Astrocyte of the spinal cord (primary cell): ENCODE measurements at regions not wholly inside any gene's neighbourhood (a gene's known extent, or its start where the extent isn't known, plus 50 kb on each side); places are given as distances from the start of the nearest gene placed in this dataset.

ENCODE experiments used
- DNase-seq: peaks from one replicate; pipeline ENCODE4 v3.0.0; 2011; ENCODE audit warnings: low read depth, low spot score
- H3K4me3 ChIP-seq: 2 replicates; pipeline ENCODE4 v1.5.1; 2011; ENCODE audit warnings: low read depth, mild to moderate bottlenecking, low read length, moderate library complexity
- in situ Hi-C: cut with HindIII; loops from 2 replicates; pipeline ENCODE4 v1.10.0; 2017; ENCODE audit warnings: low sequenced_read_pairs
- TF ChIP-seq, protein P1 (sequence below): IDR thresholded peaks from 2 replicates; pipeline ENCODE4 v1.5.1; 2012; ENCODE audit warnings: low read depth, mild to moderate bottlenecking, low read length, inconsistent platforms

GRCh38 chr7:106987777-106988176, 56.7 kb upstream of the PRKAR2B start:
- in situ Hi-C loops = no loop called here
- DNase-seq = no peak
- TF ChIP-seq, protein P1, sequence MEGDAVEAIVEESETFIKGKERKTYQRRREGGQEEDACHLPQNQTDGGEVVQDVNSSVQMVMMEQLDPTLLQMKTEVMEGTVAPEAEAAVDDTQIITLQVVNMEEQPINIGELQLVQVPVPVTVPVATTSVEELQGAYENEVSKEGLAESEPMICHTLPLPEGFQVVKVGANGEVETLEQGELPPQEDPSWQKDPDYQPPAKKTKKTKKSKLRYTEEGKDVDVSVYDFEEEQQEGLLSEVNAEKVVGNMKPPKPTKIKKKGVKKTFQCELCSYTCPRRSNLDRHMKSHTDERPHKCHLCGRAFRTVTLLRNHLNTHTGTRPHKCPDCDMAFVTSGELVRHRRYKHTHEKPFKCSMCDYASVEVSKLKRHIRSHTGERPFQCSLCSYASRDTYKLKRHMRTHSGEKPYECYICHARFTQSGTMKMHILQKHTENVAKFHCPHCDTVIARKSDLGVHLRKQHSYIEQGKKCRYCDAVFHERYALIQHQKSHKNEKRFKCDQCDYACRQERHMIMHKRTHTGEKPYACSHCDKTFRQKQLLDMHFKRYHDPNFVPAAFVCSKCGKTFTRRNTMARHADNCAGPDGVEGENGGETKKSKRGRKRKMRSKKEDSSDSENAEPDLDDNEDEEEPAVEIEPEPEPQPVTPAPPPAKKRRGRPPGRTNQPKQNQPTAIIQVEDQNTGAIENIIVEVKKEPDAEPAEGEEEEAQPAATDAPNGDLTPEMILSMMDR = no peak
- H3K4me3 ChIP-seq = no peak overlapping the region

GRCh38 chr7:106992511-106992910, 52.0 kb upstream of the PRKAR2B start:
- H3K4me3 ChIP-seq = no peak overlapping the region
- in situ Hi-C loops = no loop called here
- TF ChIP-seq, protein P1 = no peak
- no peak for DNase-seq
